Astrocyte (in vitro differentiated cells and primary cell): ENCODE measurements at regions not wholly inside any gene's neighbourhood (a gene's known extent, or its start where the extent isn't known, plus 50 kb on each side); places are given as distances from the start of the nearest gene placed in this dataset.

Experiments
- EZH2 ChIP-seq: IDR thresholded peaks from 2 replicates; pipeline ENCODE4 v1.6.1; 2012; ENCODE audit warnings: mild to moderate bottlenecking, low read length, inconsistent platforms; ENCODE audit not compliant: insufficient read depth
- TF ChIP-seq, protein P1 (sequence below): IDR thresholded peaks from 2 replicates; pipeline ENCODE4 v1.5.1; 2011; ENCODE audit warnings: low read depth, mild to moderate bottlenecking, inconsistent platforms, low read length, moderate library complexity; ENCODE audit not compliant: insufficient read depth

DNA sequence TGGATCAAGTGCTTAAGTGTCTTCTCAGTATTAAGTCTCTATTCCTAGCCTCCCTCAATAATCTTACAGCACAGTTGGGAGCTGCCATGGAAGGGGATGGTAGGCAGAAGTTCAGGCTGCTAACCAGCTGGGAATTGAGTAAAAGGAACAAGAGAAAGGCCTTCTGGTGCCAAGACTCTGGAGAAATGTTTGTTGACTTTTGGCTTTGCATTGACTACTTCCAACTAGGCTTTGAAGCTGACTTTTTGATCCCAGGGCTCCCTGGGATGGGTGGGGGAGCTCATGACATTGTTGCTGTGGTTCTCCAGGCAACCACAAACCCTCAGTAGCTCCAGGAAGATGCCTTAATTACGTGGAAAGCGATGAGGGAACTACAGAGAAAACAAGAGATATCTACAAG, 85.2 kb upstream of the HTR4 start:
- TF ChIP-seq, protein P1, sequence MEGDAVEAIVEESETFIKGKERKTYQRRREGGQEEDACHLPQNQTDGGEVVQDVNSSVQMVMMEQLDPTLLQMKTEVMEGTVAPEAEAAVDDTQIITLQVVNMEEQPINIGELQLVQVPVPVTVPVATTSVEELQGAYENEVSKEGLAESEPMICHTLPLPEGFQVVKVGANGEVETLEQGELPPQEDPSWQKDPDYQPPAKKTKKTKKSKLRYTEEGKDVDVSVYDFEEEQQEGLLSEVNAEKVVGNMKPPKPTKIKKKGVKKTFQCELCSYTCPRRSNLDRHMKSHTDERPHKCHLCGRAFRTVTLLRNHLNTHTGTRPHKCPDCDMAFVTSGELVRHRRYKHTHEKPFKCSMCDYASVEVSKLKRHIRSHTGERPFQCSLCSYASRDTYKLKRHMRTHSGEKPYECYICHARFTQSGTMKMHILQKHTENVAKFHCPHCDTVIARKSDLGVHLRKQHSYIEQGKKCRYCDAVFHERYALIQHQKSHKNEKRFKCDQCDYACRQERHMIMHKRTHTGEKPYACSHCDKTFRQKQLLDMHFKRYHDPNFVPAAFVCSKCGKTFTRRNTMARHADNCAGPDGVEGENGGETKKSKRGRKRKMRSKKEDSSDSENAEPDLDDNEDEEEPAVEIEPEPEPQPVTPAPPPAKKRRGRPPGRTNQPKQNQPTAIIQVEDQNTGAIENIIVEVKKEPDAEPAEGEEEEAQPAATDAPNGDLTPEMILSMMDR, result no peak
- no peak for TF ChIP-seq EZH2
